ENCODE measurements at regions not wholly inside any gene's neighbourhood (a gene's known extent, or its start where the extent isn't known, plus 50 kb on each side); places are given as distances from the start of the nearest gene placed in this dataset.
"Not testable (repeated sequence)": the region's sequence is repeated elsewhere in the genome, so short reads cannot be mapped to it uniquely, and the experiment has no call there.

- H3K9me3 ChIP-seq (ENCODE audit: control insufficient read depth, low read length, poor library complexity, severe bottlenecking): no peaks in the 10 kb centered on the region
- peaks cover 13% of the 10 kb centered on the region for H3K4me1 Mint-ChIP-seq
- peaks cover 6% of the 10 kb centered on the region for H3K27me3 Mint-ChIP-seq
- H3K36me3 Mint-ChIP-seq (ENCODE audit: low read depth): no peaks in the 10 kb centered on the region
- DNase-seq (no peak), ATAC-seq (no peak)
- H3K4me3 Mint-ChIP-seq: peak overlapping the region; percentile 87
- H3K27ac Mint-ChIP-seq: peak overlapping the region; percentile 97
Measured at GRCh38 chr2:429142-429541, 141.3 kb upstream of the ALKAL2 start.

GRCh38 chr2:428591-428990 is 140.7 kb upstream of the ALKAL2 start:
- no peaks in the 10 kb centered on the region for H3K36me3 Mint-ChIP-seq (ENCODE audit: low read depth)
- no peak overlapping the region for H3K27ac Mint-ChIP-seq
- H3K4me1 Mint-ChIP-seq: peaks cover 15% of the 10 kb centered on the region
- H3K9me3 ChIP-seq (ENCODE audit: control insufficient read depth, low read length, poor library complexity, severe bottlenecking): no peaks in the 10 kb centered on the region
- ATAC-seq (no peak), DNase-seq (no peak)
- H3K27me3 Mint-ChIP-seq: peaks cover 11% of the 10 kb centered on the region
- H3K4me3 Mint-ChIP-seq: no peak overlapping the region

- not testable (repeated sequence) for H3K36me3 Mint-ChIP-seq (ENCODE audit: low read depth); H3K27ac Mint-ChIP-seq; ATAC-seq; DNase-seq; H3K4me3 Mint-ChIP-seq; H3K9me3 ChIP-seq (ENCODE audit: control insufficient read depth, low read length, poor library complexity, severe bottlenecking)
- peaks cover 12% of the 10 kb centered on the region for H3K27me3 Mint-ChIP-seq
- peaks cover 15% of the 10 kb centered on the region for H3K4me1 Mint-ChIP-seq
Measured at GRCh38 chr2:426696-427095, 138.8 kb upstream of the ALKAL2 start.

GRCh38 chr2:425947-426346 is 138.1 kb upstream of the ALKAL2 start:
- H3K4me3 Mint-ChIP-seq: no peak overlapping the region

GRCh38 chr2:425243-425642 is 137.4 kb upstream of the ALKAL2 start:
- no peaks in the 10 kb centered on the region for H3K9me3 ChIP-seq (ENCODE audit: control insufficient read depth, low read length, poor library complexity, severe bottlenecking)
- H3K36me3 Mint-ChIP-seq (ENCODE audit: low read depth): no peaks in the 10 kb centered on the region
- DNase-seq: no peak
- no peak for ATAC-seq
- H3K4me1 Mint-ChIP-seq: peaks cover 13% of the 10 kb centered on the region
- H3K27me3 Mint-ChIP-seq: peaks cover 12% of the 10 kb centered on the region
- H3K27ac Mint-ChIP-seq: no peak overlapping the region
- no peak overlapping the region for H3K4me3 Mint-ChIP-seq

More at GRCh38 chr2:425947-426346, 138.1 kb upstream of the ALKAL2 start:
- H3K9me3 ChIP-seq (ENCODE audit: control insufficient read depth, low read length, poor library complexity, severe bottlenecking): no peaks in the 10 kb centered on the region
- H3K27ac Mint-ChIP-seq: no peak overlapping the region
- ATAC-seq: no peak
- peaks cover 15% of the 10 kb centered on the region for H3K4me1 Mint-ChIP-seq
- peaks cover 12% of the 10 kb centered on the region for H3K27me3 Mint-ChIP-seq
- DNase-seq: no peak
- H3K36me3 Mint-ChIP-seq (ENCODE audit: low read depth): no peaks in the 10 kb centered on the region

- DNase-seq (no peak), ATAC-seq (no peak)
- no peaks in the 10 kb centered on the region for H3K9me3 ChIP-seq (ENCODE audit: control insufficient read depth, low read length, poor library complexity, severe bottlenecking)
- no peak overlapping the region for H3K4me3 Mint-ChIP-seq
- H3K27me3 Mint-ChIP-seq: peaks cover 12% of the 10 kb centered on the region
- no peaks in the 10 kb centered on the region for H3K36me3 Mint-ChIP-seq (ENCODE audit: low read depth)
- peaks cover 6% of the 10 kb centered on the region for H3K4me1 Mint-ChIP-seq
- no peak overlapping the region for H3K27ac Mint-ChIP-seq
Measured at GRCh38 chr2:424306-425171, 136.6 kb upstream of the ALKAL2 start.

GRCh38 chr2:423479-423878 is 135.6 kb upstream of the ALKAL2 start:
- no peak for DNase-seq
- no peak for ATAC-seq
- H3K27me3 Mint-ChIP-seq: peaks cover 21% of the 10 kb centered on the region

GRCh38 chr2:422676-423435 is 135.0 kb upstream of the ALKAL2 start:
- DNase-seq: no peak
- no peaks in the 10 kb centered on the region for H3K9me3 ChIP-seq (ENCODE audit: control insufficient read depth, low read length, poor library complexity, severe bottlenecking)
- Mint-ChIP-seq H3K4me3 (no peak overlapping the region), H3K27ac (no peak overlapping the region), H3K27me3 (peaks cover 28% of the 10 kb centered on the region), H3K36me3 (ENCODE audit: low read depth) (peaks cover under 1% of the 10 kb centered on the region), H3K4me1 (peaks cover 3% of the 10 kb centered on the region)
- ATAC-seq: no peak

More at GRCh38 chr2:423479-423878, 135.6 kb upstream of the ALKAL2 start:
- H3K4me3 Mint-ChIP-seq: no peak overlapping the region
- no peaks in the 10 kb centered on the region for H3K9me3 ChIP-seq (ENCODE audit: control insufficient read depth, low read length, poor library complexity, severe bottlenecking)
- no peak overlapping the region for H3K27ac Mint-ChIP-seq
- H3K4me1 Mint-ChIP-seq: peaks cover 5% of the 10 kb centered on the region
- H3K36me3 Mint-ChIP-seq (ENCODE audit: low read depth): no peaks in the 10 kb centered on the region

GRCh38 chr2:421406-421805 is 133.5 kb upstream of the ALKAL2 start:
- no peaks in the 10 kb centered on the region for H3K9me3 ChIP-seq (ENCODE audit: control insufficient read depth, low read length, poor library complexity, severe bottlenecking)
- Mint-ChIP-seq H3K4me1 (peaks cover 5% of the 10 kb centered on the region), H3K27ac (no peak overlapping the region), H3K27me3 (peaks cover 36% of the 10 kb centered on the region), H3K4me3 (no peak overlapping the region), H3K36me3 (ENCODE audit: low read depth) (peaks cover 3% of the 10 kb centered on the region)
- DNase-seq (no peak), ATAC-seq (no peak)

- DNase-seq: no peak
- peaks cover 5% of the 10 kb centered on the region for H3K36me3 Mint-ChIP-seq (ENCODE audit: low read depth)
- H3K27me3 Mint-ChIP-seq: peaks cover 35% of the 10 kb centered on the region
- H3K9me3 ChIP-seq (ENCODE audit: control insufficient read depth, low read length, poor library complexity, severe bottlenecking): no peaks in the 10 kb centered on the region
- ATAC-seq: no peak
- H3K4me3 Mint-ChIP-seq: no peak overlapping the region
- H3K27ac Mint-ChIP-seq: no peak overlapping the region
- H3K4me1 Mint-ChIP-seq: peaks cover 5% of the 10 kb centered on the region
Measured at GRCh38 chr2:419687-420317, 131.9 kb upstream of the ALKAL2 start.

GRCh38 chr2:417662-418061 is 129.8 kb upstream of the ALKAL2 start:
- Mint-ChIP-seq H3K27me3 (peaks cover 35% of the 10 kb centered on the region), H3K4me1 (peaks cover 2% of the 10 kb centered on the region), H3K36me3 (ENCODE audit: low read depth) (peaks cover 5% of the 10 kb centered on the region), H3K4me3 (no peak overlapping the region), H3K27ac (no peak overlapping the region)
- DNase-seq: no peak
- no peak for ATAC-seq
- H3K9me3 ChIP-seq (ENCODE audit: control insufficient read depth, low read length, poor library complexity, severe bottlenecking): no peaks in the 10 kb centered on the region

GRCh38 chr2:417006-417405 is 129.1 kb upstream of the ALKAL2 start:
- H3K4me1 Mint-ChIP-seq: peaks cover 2% of the 10 kb centered on the region
- H3K27ac Mint-ChIP-seq: no peak overlapping the region
- H3K36me3 Mint-ChIP-seq (ENCODE audit: low read depth): peaks cover 5% of the 10 kb centered on the region
- no peaks in the 10 kb centered on the region for H3K9me3 ChIP-seq (ENCODE audit: control insufficient read depth, low read length, poor library complexity, severe bottlenecking)
- H3K27me3 Mint-ChIP-seq: peaks cover 35% of the 10 kb centered on the region
- no peak for DNase-seq
- H3K4me3 Mint-ChIP-seq: no peak overlapping the region
- no peak for ATAC-seq

- Mint-ChIP-seq H3K27ac (no peak overlapping the region), H3K4me3 (no peak overlapping the region), H3K36me3 (ENCODE audit: low read depth) (peaks cover 5% of the 10 kb centered on the region), H3K4me1 (peaks cover 2% of the 10 kb centered on the region), H3K27me3 (peaks cover 35% of the 10 kb centered on the region)
- DNase-seq (no peak), ATAC-seq (no peak)
- no peaks in the 10 kb centered on the region for H3K9me3 ChIP-seq (ENCODE audit: control insufficient read depth, low read length, poor library complexity, severe bottlenecking)
Measured at GRCh38 chr2:415986-416610, 128.2 kb upstream of the ALKAL2 start.

Data from T-helper 17 cell (primary cell).